Lower leg skin (tissue), 3 donors: ENCODE measurements at regions not wholly inside any gene's neighbourhood (a gene's known extent, or its start where the extent isn't known, plus 50 kb on each side); places are given as distances from the start of the nearest gene placed in this dataset.

Source experiments
- CTCF ChIP-seq, 3 donors: fragments of 450-650 bp; IDR thresholded peaks; one replicate each; pipeline ENCODE4 v1.5.1; 2016; ENCODE audit warnings: antibody characterized with exemption in 3 of 3, mild to moderate bottlenecking in 3 of 3, moderate library complexity in 2 of 3
- POLR2A ChIP-seq, 2 donors: fragments of 450-650 bp; IDR thresholded peaks; one replicate each; pipeline ENCODE4 v1.6.1; 2016 to 2017; ENCODE audit warnings: antibody characterized with exemption in 2 of 2, mild to moderate bottlenecking in 1 of 2, moderate library complexity in 1 of 2

GRCh38 chr3:72555714-72556113 lies 292.5 kb downstream of the SHQ1 start:
- TF ChIP-seq CTCF (IDR thresholded peaks at IDR 0.05) (no peak), POLR2A (IDR thresholded peaks at IDR 0.05) (no peak)
